GM10248 (cell line): ENCODE measurements at regions not wholly inside any gene's neighbourhood (a gene's known extent, or its start where the extent isn't known, plus 50 kb on each side); places are given as distances from the start of the nearest gene placed in this dataset.
"Not testable (repeated sequence)": the region's sequence is repeated elsewhere in the genome, so short reads cannot be mapped to it uniquely, and the experiment has no call there.

Source experiments
- CTCF ChIA-PET: fragments of 300-600 bp; sonication (Branson Sonifier 250); formaldehyde crosslinking; extraction: SDS; loops from one replicate; lab custom pipeline; 2021; ENCODE audit warnings: antibody characterized with exemption; lab: Yijun Ruan, JAX
- POLR2A ChIA-PET: fragments of 350-650 bp; sonication (Branson Sonifier 250); formaldehyde crosslinking; extraction: SDS; loops from one replicate; lab custom pipeline; 2020; ENCODE audit warnings: antibody characterized with exemption; lab: Yijun Ruan, JAX
- DNase-seq: peaks from one replicate; pipeline ENCODE4 v3.0.0; 2012; ENCODE audit errors: extremely low spot score
- CTCF ChIP-seq: IDR thresholded peaks from 2 replicates; pipeline ENCODE4 v1.5.1; 2012; ENCODE audit warnings: mild to moderate bottlenecking, low read depth; ENCODE audit errors: extremely low read depth, missing control alignments, control extremely low read depth

GRCh38 chrX:25755194-25755593 is 382.9 kb upstream of the MAGEB18 start:
- ChIA-PET POLR2A (no interaction called here), CTCF (no interaction called here)
- TF ChIP-seq CTCF = no peak
- DNase-seq = no peak

GRCh38 chrX:25762656-25763055 is 375.5 kb upstream of the MAGEB18 start:
- ChIA-PET POLR2A (no interaction called here), CTCF (no interaction called here)
- DNase-seq = no peak
- TF ChIP-seq CTCF = no peak

- POLR2A ChIA-PET, CTCF ChIA-PET, DNase-seq: not testable (repeated sequence)
These were observed 366.3 kb upstream of the MAGEB18 start for GRCh38 chrX:25771853-25772252.

- DNase-seq, CTCF ChIA-PET, POLR2A ChIA-PET: not testable (repeated sequence)
These were observed 340.3 kb upstream of the MAGEB18 start for GRCh38 chrX:25797796-25798195.

GRCh38 chrX:25805744-25806143 is 332.4 kb upstream of the MAGEB18 start:
- CTCF ChIA-PET = no interaction called here
- DNase-seq = no peak
- POLR2A ChIA-PET = no interaction called here
- no peak for TF ChIP-seq CTCF

- no peak for TF ChIP-seq CTCF
- POLR2A ChIA-PET = no interaction called here
- DNase-seq = no peak
- CTCF ChIA-PET = no interaction called here
These were observed 331.1 kb upstream of the MAGEB18 start for GRCh38 chrX:25807022-25807421.

- no peak for TF ChIP-seq CTCF
- ChIA-PET CTCF (no interaction called here), POLR2A (no interaction called here)
- DNase-seq = no peak
These were observed 327.9 kb upstream of the MAGEB18 start for GRCh38 chrX:25810202-25810601.

GRCh38 chrX:25819879-25820278 is 318.3 kb upstream of the MAGEB18 start:
- no peak for TF ChIP-seq CTCF
- ChIA-PET POLR2A (no interaction called here), CTCF (no interaction called here)
- no peak for DNase-seq
